K562 (cell line): ENCODE measurements at regions not wholly inside any gene's neighbourhood (a gene's known extent, or its start where the extent isn't known, plus 50 kb on each side); places are given as distances from the start of the nearest gene placed in this dataset.
"Not testable (repeated sequence)": the region's sequence is repeated elsewhere in the genome, so short reads cannot be mapped to it uniquely, and the experiment has no call there.

Source experiments
- FOS ChIP-seq: IDR thresholded peaks from 3 replicates; pipeline ENCODE4 v1.6.1; 2011; ENCODE audit not compliant: insufficient read length; ENCODE audit errors: extremely low read depth
- GATAD2B ChIP-seq: fragments of 450-650 bp; IDR thresholded peaks from 2 replicates; pipeline ENCODE4 v1.6.1; 2017; ENCODE audit warnings: mild to moderate bottlenecking, borderline replicate concordance
- HIVEP1 ChIP-seq: fragments of 250-450 bp; sonication (Bioruptor Pico); IDR thresholded peaks from 2 replicates; pipeline ENCODE4 v1.4.0; 2020; ENCODE audit warnings: mild to moderate bottlenecking
- MXI1 ChIP-seq: IDR thresholded peaks from 2 replicates; pipeline ENCODE4 v1.6.1; 2011; ENCODE audit warnings: low read depth, mild to moderate bottlenecking, improper control_type of control experiment, low read length
- MYC ChIP-seq, 2 experiments: fragments of 250-450 bp in 1 of 2; sonication (Bioruptor Pico) in 1 of 2; IDR thresholded peaks; 2 replicates each; pipeline versions ENCODE4 v1.5.1 to v1.6.1; 2012 to 2021; ENCODE audit warnings: low read depth in 2 of 2, borderline replicate concordance in 1 of 2, improper control_type of control experiment in 1 of 2, low read length in 1 of 2, mild to moderate bottlenecking in 1 of 2, moderate library complexity in 1 of 2
- NFRKB ChIP-seq: fragments of 450-650 bp; IDR thresholded peaks from 2 replicates; pipeline ENCODE4 v1.6.1; 2016; ENCODE audit warnings: low read depth
- NRF1 ChIP-seq, 2 experiments: fragments of 450-650 bp; IDR thresholded peaks in 1 of 2; conservative IDR thresholded peaks in 1 of 2; 2 replicates each; pipeline ENCODE4 v1.6.1; 2014; ENCODE audit warnings: mild to moderate bottlenecking in 2 of 2
- PHB ChIP-seq: fragments of 250-450 bp; sonication (Bioruptor Pico); IDR thresholded peaks from 2 replicates; pipeline ENCODE4 v1.5.0; 2021
- POLR2A ChIP-seq: fragments of 450-650 bp; conservative IDR thresholded peaks from 2 replicates; pipeline ENCODE4 v1.6.1; 2016
- SIN3A ChIP-seq, 2 experiments: fragments of 150-350 bp in 1 of 2; IDR thresholded peaks; 2 replicates each; pipeline ENCODE4 v1.6.1; 2011 to 2016; ENCODE audit warnings: borderline replicate concordance in 2 of 2, low read depth in 2 of 2, low read length in 2 of 2, mild to moderate bottlenecking in 2 of 2, moderate library complexity in 2 of 2; ENCODE audit not compliant: control insufficient read depth in 1 of 2
- TF ChIP-seq, protein P1 (sequence below): sonication (generic); formaldehyde crosslinking; IDR thresholded peaks from 2 replicates; pipeline ENCODE4 v1.8.0; 2023; ENCODE audit warnings: mild to moderate bottlenecking, missing genetic modification reagents
- TF ChIP-seq, protein P2 (sequence below), 3 experiments: IDR thresholded peaks in 2 of 3; conservative IDR thresholded peaks in 1 of 3; 2 replicates each; pipeline ENCODE4 v1.5.1; 2011 to 2012; ENCODE audit warnings: low read length in 3 of 3, mild to moderate bottlenecking in 3 of 3, control low read depth in 2 of 3, improper control_type of control experiment in 1 of 3, inconsistent platforms in 1 of 3, low read depth in 1 of 3, mixed read lengths in 1 of 3, moderate library complexity in 1 of 3; ENCODE audit not compliant: insufficient read depth in 2 of 3
- TF ChIP-seq, protein P3 (sequence below): sonication (generic); formaldehyde crosslinking; IDR thresholded peaks from 2 replicates; pipeline ENCODE4 v1.5.0; 2020; ENCODE audit warnings: missing genetic modification reagents

DNA sequence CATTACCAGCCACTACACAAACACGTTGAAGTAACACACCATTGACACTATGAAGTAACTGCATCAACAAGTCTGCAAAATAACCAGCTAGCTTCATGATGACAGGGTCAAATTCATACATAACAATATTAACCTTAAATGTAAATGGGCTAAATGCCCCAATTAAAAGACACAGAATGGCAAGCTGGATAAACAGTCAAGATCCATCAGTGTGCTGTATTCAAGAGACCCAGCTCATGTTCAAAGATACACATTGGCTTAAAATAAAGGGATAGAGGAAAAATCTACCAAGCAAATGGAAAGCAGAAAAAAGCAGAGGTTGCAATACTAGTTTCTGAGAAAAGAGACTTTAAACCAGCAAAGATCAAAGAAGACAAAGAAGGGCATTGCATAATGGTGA, 543.0 kb downstream of the ANKRD50 start:
- not testable (repeated sequence) for TF ChIP-seq MXI1; MYC (IDR thresholded peaks at IDR 0.05; ENCODE audit: low read depth, low read length); MYC (CRISPR knock-in tag; IDR thresholded peaks at IDR 0.05; ENCODE audit: borderline replicate concordance, low read depth); FOS; GATAD2B; SIN3A (IDR thresholded peaks at IDR 0.05; ENCODE audit: borderline replicate concordance in 2 of 2, control insufficient read depth in 1 of 2, low read depth in 2 of 2, low read length in 2 of 2); HIVEP1; NFRKB; POLR2A; PHB (CRISPR knock-in tag); NRF1 (conservative IDR thresholded peaks at IDR 0.05 in 1 of 2, IDR thresholded peaks at IDR 0.05 in 1 of 2)
- TF ChIP-seq, protein P1, sequence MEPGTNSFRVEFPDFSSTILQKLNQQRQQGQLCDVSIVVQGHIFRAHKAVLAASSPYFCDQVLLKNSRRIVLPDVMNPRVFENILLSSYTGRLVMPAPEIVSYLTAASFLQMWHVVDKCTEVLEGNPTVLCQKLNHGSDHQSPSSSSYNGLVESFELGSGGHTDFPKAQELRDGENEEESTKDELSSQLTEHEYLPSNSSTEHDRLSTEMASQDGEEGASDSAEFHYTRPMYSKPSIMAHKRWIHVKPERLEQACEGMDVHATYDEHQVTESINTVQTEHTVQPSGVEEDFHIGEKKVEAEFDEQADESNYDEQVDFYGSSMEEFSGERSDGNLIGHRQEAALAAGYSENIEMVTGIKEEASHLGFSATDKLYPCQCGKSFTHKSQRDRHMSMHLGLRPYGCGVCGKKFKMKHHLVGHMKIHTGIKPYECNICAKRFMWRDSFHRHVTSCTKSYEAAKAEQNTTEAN (CRISPR knock-in tag), result not testable (repeated sequence)
- TF ChIP-seq, protein P2, sequence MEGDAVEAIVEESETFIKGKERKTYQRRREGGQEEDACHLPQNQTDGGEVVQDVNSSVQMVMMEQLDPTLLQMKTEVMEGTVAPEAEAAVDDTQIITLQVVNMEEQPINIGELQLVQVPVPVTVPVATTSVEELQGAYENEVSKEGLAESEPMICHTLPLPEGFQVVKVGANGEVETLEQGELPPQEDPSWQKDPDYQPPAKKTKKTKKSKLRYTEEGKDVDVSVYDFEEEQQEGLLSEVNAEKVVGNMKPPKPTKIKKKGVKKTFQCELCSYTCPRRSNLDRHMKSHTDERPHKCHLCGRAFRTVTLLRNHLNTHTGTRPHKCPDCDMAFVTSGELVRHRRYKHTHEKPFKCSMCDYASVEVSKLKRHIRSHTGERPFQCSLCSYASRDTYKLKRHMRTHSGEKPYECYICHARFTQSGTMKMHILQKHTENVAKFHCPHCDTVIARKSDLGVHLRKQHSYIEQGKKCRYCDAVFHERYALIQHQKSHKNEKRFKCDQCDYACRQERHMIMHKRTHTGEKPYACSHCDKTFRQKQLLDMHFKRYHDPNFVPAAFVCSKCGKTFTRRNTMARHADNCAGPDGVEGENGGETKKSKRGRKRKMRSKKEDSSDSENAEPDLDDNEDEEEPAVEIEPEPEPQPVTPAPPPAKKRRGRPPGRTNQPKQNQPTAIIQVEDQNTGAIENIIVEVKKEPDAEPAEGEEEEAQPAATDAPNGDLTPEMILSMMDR (IDR thresholded peaks at IDR 0.05 in 2 of 3, conservative IDR thresholded peaks at IDR 0.05 in 1 of 3; ENCODE audit: insufficient read depth in 2 of 3, low read depth in 1 of 3, low read length in 3 of 3), result not testable (repeated sequence)
- TF ChIP-seq, protein P3, sequence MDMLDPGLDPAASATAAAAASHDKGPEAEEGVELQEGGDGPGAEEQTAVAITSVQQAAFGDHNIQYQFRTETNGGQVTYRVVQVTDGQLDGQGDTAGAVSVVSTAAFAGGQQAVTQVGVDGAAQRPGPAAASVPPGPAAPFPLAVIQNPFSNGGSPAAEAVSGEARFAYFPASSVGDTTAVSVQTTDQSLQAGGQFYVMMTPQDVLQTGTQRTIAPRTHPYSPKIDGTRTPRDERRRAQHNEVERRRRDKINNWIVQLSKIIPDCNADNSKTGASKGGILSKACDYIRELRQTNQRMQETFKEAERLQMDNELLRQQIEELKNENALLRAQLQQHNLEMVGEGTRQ (CRISPR knock-in tag), result not testable (repeated sequence)
